GM21367 (cell line): ENCODE measurements at regions not wholly inside any gene's neighbourhood (a gene's known extent, or its start where the extent isn't known, plus 50 kb on each side); places are given as distances from the start of the nearest gene placed in this dataset.

Source experiments
- ATAC-seq: cut with Tn5 transposase; IDR thresholded peaks from one replicate; pipeline ENCODE4 v1.9.1; 2021; ENCODE audit not compliant: unreplicated experiment

- ATAC-seq: no peak
Measured at GRCh38 chr15:31803388-31803884, 226.9 kb upstream of the CHRNA7 start.

DNA sequence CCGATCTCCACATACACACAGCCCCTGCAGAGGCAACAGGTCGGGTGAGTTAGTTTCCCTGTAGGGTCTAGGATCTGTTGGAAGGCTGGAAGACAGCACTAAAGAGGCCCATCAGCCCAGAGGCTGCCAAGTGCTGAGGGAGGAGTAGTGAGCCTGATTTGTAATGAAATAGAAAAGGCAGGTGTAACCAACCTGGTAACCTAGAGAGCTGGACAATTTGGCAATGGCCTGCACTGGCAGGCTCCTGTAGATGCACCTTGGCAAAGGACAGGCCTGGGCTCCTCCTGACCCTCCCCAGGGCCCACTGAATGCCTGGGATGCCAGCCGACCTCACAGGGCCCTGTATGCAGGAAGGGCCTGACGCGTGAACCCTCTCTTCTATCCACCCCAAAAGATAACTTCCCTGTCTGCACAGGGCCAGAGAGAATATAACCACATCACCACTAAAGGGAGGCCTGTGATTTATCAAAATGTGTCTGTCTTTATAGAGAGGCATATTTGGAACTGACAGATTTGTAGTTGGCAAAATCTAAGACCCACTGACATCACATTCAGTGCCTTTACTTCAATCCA is 225.1 kb upstream of the CHRNA7 start:
- ATAC-seq: no peak

DNA sequence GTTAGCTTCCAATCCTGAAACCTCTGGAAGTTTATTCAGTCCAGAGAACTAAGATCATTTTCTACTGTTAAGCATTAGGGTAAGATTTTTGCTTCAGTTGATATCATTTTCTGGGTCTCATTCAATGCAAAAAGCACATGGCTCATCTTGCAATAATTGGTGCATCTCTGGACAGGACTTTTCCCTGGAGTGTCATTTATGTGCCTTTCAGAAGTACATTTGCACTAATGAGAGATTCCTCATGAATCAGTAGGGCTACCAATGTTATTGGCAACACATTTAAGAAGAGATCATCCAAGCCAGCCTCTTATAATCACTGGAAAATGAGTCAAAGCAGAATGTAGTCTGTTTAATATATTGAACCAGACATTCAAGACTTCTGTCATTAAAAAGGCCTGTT is 224.2 kb upstream of the CHRNA7 start:
- ATAC-seq: no peak

DNA sequence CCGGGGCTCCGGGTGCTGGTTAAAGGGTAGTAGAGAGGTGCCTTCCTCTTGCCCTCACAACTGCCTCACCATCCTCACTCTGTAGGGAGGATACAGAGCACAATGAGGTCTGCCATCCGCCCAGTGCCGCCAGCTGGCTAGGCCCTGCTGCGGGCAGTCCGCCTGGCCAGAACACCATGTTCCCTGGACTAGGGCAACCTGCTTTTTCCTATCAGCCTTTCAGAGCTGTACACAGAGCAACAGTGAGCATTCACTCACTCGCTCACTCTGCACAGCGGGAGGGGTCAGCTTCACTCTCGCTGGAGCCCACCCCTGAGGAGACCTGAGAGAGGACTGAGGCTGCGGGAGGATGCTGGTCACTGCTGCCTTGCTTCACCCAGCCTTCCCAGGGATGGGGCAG is 218.7 kb upstream of the CHRNA7 start:
- ATAC-seq: no peak

GRCh38 chr15:31814082-31814481 is 216.2 kb upstream of the CHRNA7 start:
- no peak for ATAC-seq

- no peak for ATAC-seq
Measured at GRCh38 chr15:31815411-31816155, 214.7 kb upstream of the CHRNA7 start.

- no peak for ATAC-seq
Measured at GRCh38 chr15:31822463-31822862, 207.9 kb upstream of the CHRNA7 start.

DNA sequence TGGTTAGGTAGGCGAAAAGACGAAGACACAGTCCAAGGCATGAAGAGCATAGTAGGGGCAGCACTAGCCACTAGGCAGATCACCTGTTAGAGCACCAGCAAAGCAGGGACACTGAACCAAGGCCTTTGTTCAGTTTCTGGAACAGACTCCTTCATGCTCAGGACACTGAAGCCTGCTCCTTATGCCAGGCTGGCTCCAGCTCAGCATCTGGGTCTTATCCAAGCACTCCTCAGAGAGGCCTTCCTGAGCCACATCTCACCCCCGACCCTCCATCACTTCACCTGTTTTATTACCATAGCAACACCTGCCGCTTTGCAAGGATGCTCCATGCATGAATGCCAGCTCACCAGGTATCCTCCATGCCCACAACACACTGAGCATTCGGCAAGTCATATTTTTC is 206.3 kb upstream of the CHRNA7 start:
- no peak for ATAC-seq

- ATAC-seq: no peak
Measured at GRCh38 chr15:31828594-31828993, 201.7 kb upstream of the CHRNA7 start.

- ATAC-seq: no peak
Measured at GRCh38 chr15:31830591-31830990, 199.7 kb upstream of the CHRNA7 start.

- no peak for ATAC-seq
Measured at GRCh38 chr15:31831596-31831995, 198.7 kb upstream of the CHRNA7 start.

GRCh38 chr15:31834654-31835053 is 195.7 kb upstream of the CHRNA7 start:
- ATAC-seq: no peak

DNA sequence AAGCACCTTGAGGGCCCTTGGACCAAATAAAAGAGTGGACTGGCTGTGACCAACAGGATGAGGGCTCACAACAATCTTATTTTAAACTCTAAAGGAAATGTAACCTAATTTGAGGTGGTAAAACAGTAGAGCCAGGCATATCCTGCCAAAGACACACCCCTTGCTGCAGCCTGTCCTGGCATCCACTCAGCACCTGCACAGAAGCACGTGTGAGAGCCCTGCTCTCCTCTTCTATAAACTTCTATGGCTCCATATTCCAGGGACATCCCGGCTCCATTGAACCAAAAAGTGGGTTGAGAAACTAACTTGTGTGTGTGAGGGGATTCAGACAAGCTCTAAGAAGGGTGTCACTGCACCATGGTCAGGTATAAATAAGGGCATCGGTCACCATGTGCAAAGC is 190.9 kb upstream of the CHRNA7 start:
- ATAC-seq: no peak

DNA sequence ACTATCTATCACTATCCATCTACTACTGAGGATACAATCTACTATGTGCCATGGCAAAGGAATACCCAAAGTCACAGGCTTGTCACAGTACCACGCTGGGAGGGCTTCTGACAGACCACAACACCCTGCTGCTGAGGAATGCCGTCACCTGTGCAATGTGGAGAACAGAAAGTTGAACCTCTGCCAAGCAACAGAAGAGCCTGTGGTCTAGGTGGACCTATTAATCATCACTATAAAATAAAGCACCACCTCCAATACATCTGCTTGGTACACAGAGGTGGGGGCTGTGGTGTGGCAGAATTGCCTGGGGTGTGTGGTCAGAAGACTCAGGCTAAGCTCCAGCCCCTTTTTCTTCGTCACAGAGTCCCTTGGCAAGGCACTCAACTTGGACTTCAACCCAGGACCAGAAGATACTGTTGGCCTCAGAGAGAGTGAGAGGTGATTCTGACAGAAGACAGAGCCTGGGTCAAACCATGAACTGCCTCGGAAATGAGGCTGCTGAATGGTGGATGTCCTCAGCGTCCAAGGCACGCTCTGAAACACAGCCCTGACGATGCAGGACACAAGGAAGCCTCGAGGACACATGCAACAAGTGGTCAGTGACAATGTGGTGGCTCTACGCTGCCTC is 189.4 kb upstream of the CHRNA7 start:
- no peak for ATAC-seq

- ATAC-seq: no peak
Measured at GRCh38 chr15:31842532-31843195, 187.7 kb upstream of the CHRNA7 start.

DNA sequence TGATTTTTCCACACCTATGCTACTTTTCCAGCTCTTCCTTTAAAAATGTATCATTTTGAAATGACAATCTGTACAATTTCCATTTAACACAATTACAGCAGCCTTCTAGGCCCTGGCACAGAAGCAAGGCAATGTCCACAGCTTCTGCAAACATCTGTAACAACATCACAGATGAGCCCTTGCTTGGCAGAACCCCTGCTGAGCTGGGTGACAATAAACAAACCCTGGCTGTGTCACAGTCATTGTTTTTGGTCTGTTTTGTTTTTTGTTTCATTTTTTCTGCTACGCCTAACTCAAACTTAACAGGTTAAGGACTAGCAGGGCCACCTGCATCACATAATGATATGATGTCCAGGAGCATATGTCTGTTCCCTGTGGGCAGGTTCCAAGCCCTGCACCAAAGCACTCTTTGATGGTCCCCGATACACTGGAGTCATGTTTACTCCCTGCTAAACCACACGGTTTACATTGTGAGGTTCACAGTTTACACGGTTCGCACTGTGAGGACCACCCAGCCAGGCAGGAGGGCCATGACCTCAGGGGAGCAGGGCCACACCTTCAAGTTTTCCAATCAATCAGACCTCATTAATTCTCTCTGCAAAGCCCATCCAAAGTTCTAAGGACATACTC is 186.8 kb upstream of the CHRNA7 start:
- ATAC-seq: no peak

- ATAC-seq: no peak
Measured at GRCh38 chr15:31845791-31846190, 184.5 kb upstream of the CHRNA7 start.

- ATAC-seq: no peak
Measured at GRCh38 chr15:31847961-31848360, 182.4 kb upstream of the CHRNA7 start.

- ATAC-seq: no peak
Measured at GRCh38 chr15:31848621-31849020, 181.7 kb upstream of the CHRNA7 start.

DNA sequence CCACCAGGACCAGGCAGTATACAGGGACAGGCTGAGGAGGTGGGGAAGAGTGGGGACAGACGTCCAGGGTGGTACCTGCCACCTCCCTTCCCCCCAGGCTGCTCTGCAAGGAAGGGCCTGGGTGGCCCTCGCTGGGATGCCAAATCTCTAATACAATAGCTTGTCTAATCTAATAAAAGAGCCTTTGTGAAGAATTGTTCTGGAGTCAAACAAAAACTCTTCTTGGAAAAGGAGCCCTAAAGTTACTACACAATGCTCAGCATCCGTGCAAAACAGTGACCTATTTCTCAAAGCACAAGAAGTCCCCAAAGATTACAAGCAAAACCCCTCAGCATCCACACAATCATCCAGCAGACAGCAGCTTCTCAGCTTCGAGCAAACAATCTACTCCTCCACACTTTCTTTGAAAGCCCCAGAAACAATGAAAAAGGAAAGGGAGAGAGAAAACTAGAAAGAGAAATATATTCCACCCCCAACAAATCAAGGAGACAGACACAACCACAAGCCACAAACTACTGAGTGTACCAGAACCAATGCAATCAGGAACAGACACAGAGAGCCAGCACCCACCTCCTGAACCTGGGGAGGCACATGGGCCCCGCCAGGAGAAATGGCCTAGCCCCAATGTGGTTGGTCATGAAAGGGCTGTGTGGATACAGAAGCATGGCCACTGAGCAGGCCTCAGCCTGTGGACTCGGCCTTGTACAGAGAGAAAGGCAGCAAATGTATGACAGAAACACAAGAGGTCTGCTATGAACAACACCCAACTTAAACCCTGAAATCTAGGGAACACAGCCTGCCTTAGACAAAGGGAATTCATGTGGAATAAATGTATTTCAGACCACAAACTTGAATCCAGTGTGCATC is 177.1 kb upstream of the CHRNA7 start:
- no peak for ATAC-seq
